NOMO-1 treated with dmso at 0.1 percent for 144 hours (cell line): ENCODE measurements at regions not wholly inside any gene's neighbourhood (a gene's known extent, or its start where the extent isn't known, plus 50 kb on each side); places are given as distances from the start of the nearest gene placed in this dataset.

Source experiments
- DNase-seq: peaks from one replicate; lab custom pipeline; 2025; ENCODE audit not compliant: unreplicated experiment; lab: John Stamatoyannopoulos, UW

DNA sequence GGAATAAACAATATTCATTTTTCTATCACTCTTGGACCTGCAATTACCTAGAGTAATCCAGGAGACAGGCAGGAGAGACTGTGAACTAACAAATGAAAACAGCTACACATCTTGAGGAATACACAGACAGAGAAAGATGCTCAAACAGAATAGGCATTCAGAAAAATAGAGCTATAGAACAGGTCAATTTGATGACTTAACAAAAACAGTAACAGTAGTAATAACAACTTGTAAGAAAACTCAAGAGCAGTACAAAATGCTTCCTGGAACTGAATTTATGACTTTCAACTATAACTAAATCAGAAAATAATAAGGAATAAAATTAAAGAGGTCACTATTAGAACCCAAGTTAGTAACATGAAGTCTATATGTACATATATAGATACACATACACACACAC, 579.3 kb downstream of the TLR4 start:
- no peak for DNase-seq

GRCh38 chr9:118290116-118290515, 585.9 kb downstream of the TLR4 start:
- no peak for DNase-seq

DNA sequence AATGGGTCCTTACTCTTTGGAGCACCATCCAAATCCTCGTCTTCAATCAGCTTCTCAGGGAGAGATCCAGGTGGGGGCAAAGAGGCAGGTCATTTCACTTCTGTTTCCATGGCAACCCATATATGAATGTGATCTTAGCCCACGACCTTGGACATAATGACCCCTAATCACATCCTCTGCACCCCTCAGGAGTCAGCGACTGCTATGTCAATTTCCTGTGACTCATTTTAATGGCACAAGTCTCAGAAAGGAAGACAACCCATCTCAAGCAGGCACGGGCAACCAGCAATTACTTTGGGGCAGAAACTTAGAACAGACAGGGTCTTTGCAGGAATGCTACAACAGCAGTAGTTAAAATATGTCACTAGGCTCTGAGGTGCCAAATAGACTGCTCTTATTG, 591.2 kb downstream of the TLR4 start:
- no peak for DNase-seq

- no peak for DNase-seq
These were observed 598.5 kb downstream of the TLR4 start for GRCh38 chr9:118302721-118303120.

GRCh38 chr9:118303216-118303615, 599.0 kb downstream of the TLR4 start:
- no peak for DNase-seq

DNA sequence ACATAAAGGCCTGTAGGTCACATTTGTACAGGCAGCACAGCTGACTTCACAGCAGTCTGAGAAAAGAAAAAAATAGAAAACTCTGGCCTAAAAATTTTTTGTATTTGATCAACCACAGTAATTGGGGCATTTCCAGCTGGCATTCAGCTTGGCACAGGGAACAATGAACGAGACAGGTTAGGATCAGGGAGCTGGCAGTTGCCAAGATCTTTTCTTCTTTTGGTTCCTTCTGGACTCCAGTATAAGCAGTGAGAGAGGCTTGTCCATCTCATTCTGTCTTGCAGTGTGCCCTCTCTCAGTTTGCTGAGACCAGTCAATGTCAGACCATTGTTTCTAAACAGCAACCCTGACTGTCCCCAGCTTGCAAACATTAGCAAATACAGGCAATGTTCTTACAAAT, 601.1 kb downstream of the TLR4 start:
- DNase-seq, result no peak

GRCh38 chr9:118306801-118307200, 602.6 kb downstream of the TLR4 start:
- no peak for DNase-seq

GRCh38 chr9:118313965-118314364, 609.8 kb downstream of the TLR4 start:
- no peak for DNase-seq

GRCh38 chr9:118316831-118317343, 612.7 kb downstream of the TLR4 start:
- no peak for DNase-seq

DNA sequence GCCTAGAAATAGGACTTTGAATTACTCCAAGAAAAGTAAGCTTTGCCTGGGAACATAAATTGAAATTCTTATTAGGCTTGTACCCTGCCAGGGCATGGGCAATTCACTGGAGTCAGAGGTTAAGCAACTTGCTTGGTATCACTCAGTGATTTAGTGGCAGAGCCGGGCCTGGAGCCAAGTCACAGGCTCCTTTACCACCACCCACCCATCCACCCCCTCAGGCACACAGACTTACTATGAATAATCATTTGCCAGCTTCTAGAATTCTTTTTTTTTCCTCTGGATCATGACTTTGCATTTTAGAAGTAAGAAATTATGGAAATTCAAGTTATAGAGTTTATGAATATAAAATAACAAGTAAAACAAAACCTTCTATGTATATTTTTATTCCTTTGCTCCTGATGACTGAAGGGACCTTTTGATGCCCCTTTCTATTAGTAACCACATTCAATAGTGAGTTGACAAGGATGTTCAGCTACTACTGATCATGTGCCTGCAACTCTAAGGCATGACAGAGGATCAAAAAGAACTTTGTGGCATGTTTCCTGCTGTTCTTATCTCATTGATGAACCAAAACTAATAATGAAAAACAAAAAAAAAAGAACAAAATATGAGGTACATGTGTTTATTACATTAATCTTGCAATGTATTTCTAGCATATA, 614.7 kb downstream of the TLR4 start:
- no peak for DNase-seq

GRCh38 chr9:118321788-118322187, 617.6 kb downstream of the TLR4 start:
- DNase-seq, result no peak

- no peak for DNase-seq
These were observed 620.5 kb downstream of the TLR4 start for GRCh38 chr9:118324706-118325105.

GRCh38 chr9:118325757-118326156, 621.6 kb downstream of the TLR4 start:
- no peak for DNase-seq

GRCh38 chr9:118326326-118326725, 622.1 kb downstream of the TLR4 start:
- DNase-seq, result no peak

DNA sequence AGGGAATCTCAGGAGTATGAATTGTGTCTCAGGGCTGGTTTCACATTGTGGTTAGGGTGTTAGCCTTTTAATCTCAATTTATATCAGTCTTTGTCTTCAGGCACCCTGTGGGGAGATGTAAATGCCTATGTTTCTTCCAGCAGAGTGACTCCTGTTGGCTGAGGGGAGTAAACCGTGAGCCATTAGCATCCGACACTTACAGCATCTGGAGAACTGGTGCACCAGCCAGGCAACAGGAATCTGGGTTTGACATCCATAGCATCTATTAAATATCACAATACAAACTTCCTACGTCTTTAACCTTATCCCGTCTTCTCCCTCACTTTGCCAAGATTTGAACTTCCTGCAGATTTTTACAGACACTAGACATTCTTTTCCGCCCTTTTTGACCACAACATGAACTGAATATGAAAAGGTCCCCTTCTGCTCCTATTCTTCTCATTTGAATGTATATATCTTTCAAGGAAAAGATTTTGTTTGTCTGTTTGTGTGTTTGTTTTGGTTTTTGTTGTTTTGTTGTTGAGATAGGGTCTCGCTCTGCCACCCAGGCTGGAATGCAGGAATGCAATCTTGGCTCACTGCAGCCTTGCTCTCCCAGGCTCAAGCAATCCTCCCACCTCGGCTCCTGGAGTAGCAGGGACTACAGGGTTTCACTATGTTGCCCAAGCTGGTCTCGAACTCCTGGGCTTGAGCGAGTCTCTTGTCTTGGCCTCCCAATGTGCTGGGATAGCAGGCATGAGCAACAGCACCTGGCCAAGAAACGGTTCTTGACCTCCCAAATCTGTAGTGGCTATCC, 626.2 kb downstream of the TLR4 start:
- no peak for DNase-seq

- DNase-seq, result no peak
These were observed 627.4 kb downstream of the TLR4 start for GRCh38 chr9:118331622-118332045.

DNA sequence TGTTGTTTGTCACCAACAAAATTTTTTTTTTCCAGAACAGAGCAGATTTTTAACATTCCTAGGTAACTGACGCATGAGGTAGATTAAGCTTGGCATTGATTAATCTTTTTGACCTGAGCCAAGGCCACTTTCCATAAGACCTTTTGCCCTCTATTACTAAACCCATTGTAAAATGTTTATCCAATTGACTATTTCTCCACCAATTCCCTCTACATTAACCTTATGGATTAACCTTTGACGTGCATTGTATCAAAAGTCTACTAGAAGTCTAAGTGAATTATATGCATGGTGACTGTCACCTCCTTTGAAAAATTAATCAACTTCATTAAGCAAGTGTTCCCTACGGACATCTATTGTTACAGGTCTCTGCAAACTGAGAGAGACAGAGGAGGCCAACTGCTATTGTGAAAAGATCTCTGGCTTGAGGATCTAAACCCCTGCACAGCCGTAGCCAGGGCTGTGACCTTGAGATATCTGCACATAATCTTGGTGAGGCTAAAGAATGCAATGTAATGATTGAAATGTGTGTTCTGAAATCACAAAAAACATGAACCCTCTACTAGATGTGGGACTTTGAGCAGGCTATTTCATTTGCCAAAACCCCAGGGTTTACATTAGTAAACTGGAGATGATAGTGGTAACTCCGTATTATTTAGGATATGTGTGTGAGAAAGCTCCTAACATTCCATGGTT, 632.2 kb downstream of the TLR4 start:
- DNase-seq, result no peak

DNA sequence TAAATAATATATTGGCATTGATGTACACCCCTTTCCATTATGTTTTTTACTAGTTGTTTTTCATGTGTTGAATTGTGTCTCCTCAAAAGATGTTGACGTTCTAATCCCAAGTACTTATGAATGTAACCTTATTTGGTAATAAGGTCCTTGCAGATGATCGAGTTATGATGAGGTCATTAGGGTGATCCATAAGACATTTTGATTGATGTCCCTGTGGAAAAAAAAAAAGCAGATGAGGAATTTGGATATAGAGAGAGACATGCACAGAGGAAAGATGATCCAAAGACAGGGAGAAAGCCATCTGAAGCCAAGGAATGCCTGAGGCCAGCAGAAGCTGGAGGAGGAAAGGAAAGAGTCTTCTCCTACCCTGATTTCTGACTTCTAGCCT, 632.7 kb downstream of the TLR4 start:
- no peak for DNase-seq

GRCh38 chr9:118360036-118360435, 655.8 kb downstream of the TLR4 start:
- no peak for DNase-seq

GRCh38 chr9:118362123-118362522, 657.9 kb downstream of the TLR4 start:
- no peak for DNase-seq

GRCh38 chr9:118362596-118362995, 658.4 kb downstream of the TLR4 start:
- DNase-seq, result no peak
